Chondrocyte (in vitro differentiated cells): ENCODE measurements at regions not wholly inside any gene's neighbourhood (a gene's known extent, or its start where the extent isn't known, plus 50 kb on each side); places are given as distances from the start of the nearest gene placed in this dataset.

ENCODE experiments used
- DNase-seq: peaks from one replicate; pipeline ENCODE4 v3.0.0; 2021; ENCODE audit warnings: mixed read lengths, low spot score
- H3K27ac Mint-ChIP-seq: one replicate; pipeline ENCODE4 v1.8.0; 2021; ENCODE audit warnings: mild to moderate bottlenecking, moderate library complexity, mixed read lengths; ENCODE audit not compliant: unreplicated experiment
- H3K27me3 Mint-ChIP-seq: 2 replicates; pipeline ENCODE4 v1.8.0; 2021; ENCODE audit warnings: low read depth, mixed read lengths
- H3K36me3 Mint-ChIP-seq: 2 replicates; pipeline ENCODE4 v1.8.0; 2021; ENCODE audit warnings: low read depth, mixed read lengths
- H3K4me1 Mint-ChIP-seq: 2 replicates; pipeline ENCODE4 v1.8.0; 2021; ENCODE audit warnings: low read depth, mild to moderate bottlenecking, mixed read lengths
- H3K4me3 Mint-ChIP-seq: one replicate; pipeline ENCODE4 v1.8.0; 2021; ENCODE audit warnings: mild to moderate bottlenecking, moderate library complexity, mixed read lengths; ENCODE audit not compliant: unreplicated experiment
- H3K9me3 Mint-ChIP-seq: 2 replicates; pipeline ENCODE4 v1.8.0; 2021; ENCODE audit warnings: low read depth, mixed read lengths
- CTCF ChIP-seq: fragments of 200-600 bp; sonication (generic); IDR thresholded peaks from 2 replicates; pipeline ENCODE4 v1.5.0; 2021; ENCODE audit warnings: antibody characterized with exemption, mild to moderate bottlenecking, moderate library complexity

- Mint-ChIP-seq H3K36me3 (no peaks in the 10 kb centered on the region), H3K9me3 (no peaks in the 10 kb centered on the region), H3K27ac (no peak overlapping the region), H3K4me3 (no peak overlapping the region), H3K4me1 (no peaks in the 10 kb centered on the region), H3K27me3 (no peaks in the 10 kb centered on the region)
- TF ChIP-seq CTCF, result no peak
- no peak for DNase-seq
Measured at GRCh38 chr12:125696054-125696453, 630.8 kb downstream of the AACS start.

GRCh38 chr12:125704803-125705202, 639.6 kb downstream of the AACS start:
- Mint-ChIP-seq H3K4me1 (no peaks in the 10 kb centered on the region), H3K36me3 (no peaks in the 10 kb centered on the region), H3K27ac (no peak overlapping the region), H3K4me3 (no peak overlapping the region), H3K27me3 (no peaks in the 10 kb centered on the region), H3K9me3 (peaks cover 12% of the 10 kb centered on the region)
- no peak for TF ChIP-seq CTCF
- no peak for DNase-seq

GRCh38 chr12:125720961-125721360, 655.7 kb downstream of the AACS start:
- H3K27me3 Mint-ChIP-seq, result no peaks in the 10 kb centered on the region
- no peak for TF ChIP-seq CTCF
- no peak for DNase-seq

GRCh38 chr12:125734137-125734536, 668.9 kb downstream of the AACS start:
- no peak for DNase-seq
- Mint-ChIP-seq H3K27me3 (no peaks in the 10 kb centered on the region), H3K4me1 (no peaks in the 10 kb centered on the region), H3K36me3 (no peaks in the 10 kb centered on the region), H3K9me3 (peaks cover 15% of the 10 kb centered on the region), H3K27ac (no peak overlapping the region), H3K4me3 (no peak overlapping the region)
- no peak for TF ChIP-seq CTCF

More at GRCh38 chr12:125720961-125721360, 655.7 kb downstream of the AACS start:
- Mint-ChIP-seq H3K4me3 (no peak overlapping the region), H3K27ac (no peak overlapping the region), H3K9me3 (peaks cover 51% of the 10 kb centered on the region), H3K36me3 (peaks cover 7% of the 10 kb centered on the region), H3K4me1 (no peaks in the 10 kb centered on the region)

- no peak overlapping the region for H3K4me3 Mint-ChIP-seq
- H3K27me3 Mint-ChIP-seq, result no peaks in the 10 kb centered on the region
- no peak for DNase-seq
- no peaks in the 10 kb centered on the region for H3K36me3 Mint-ChIP-seq
- peaks cover 3% of the 10 kb centered on the region for H3K4me1 Mint-ChIP-seq
- no peak for TF ChIP-seq CTCF
- H3K27ac Mint-ChIP-seq, result no peak overlapping the region
- H3K9me3 Mint-ChIP-seq, result peaks cover 34% of the 10 kb centered on the region
Measured at GRCh38 chr12:125738211-125738610, 673.0 kb downstream of the AACS start.
